Fibroblast of the aortic adventitia (primary cell): ENCODE measurements at regions not wholly inside any gene's neighbourhood (a gene's known extent, or its start where the extent isn't known, plus 50 kb on each side); places are given as distances from the start of the nearest gene placed in this dataset.
"Not testable (repeated sequence)": the region's sequence is repeated elsewhere in the genome, so short reads cannot be mapped to it uniquely, and the experiment has no call there.

Source experiments
- DNase-seq: peaks from one replicate; pipeline ENCODE4 v3.0.0-alpha.2; 2010; ENCODE audit warnings: low read depth
- H3K4me3 ChIP-seq: 2 replicates; pipeline ENCODE4 v1.5.1; 2011; ENCODE audit warnings: low read depth, mild to moderate bottlenecking, control low read depth, low read length, moderate library complexity
- TF ChIP-seq, protein P1 (sequence below): IDR thresholded peaks from 2 replicates; pipeline ENCODE4 v1.5.1; 2011; ENCODE audit warnings: mild to moderate bottlenecking, low read length, control low read depth, inconsistent platforms; ENCODE audit not compliant: insufficient read depth

GRCh38 chr13:22837980-22838647 is 342.7 kb upstream of the SGCG start:
- no peak for DNase-seq
- TF ChIP-seq, protein P1, sequence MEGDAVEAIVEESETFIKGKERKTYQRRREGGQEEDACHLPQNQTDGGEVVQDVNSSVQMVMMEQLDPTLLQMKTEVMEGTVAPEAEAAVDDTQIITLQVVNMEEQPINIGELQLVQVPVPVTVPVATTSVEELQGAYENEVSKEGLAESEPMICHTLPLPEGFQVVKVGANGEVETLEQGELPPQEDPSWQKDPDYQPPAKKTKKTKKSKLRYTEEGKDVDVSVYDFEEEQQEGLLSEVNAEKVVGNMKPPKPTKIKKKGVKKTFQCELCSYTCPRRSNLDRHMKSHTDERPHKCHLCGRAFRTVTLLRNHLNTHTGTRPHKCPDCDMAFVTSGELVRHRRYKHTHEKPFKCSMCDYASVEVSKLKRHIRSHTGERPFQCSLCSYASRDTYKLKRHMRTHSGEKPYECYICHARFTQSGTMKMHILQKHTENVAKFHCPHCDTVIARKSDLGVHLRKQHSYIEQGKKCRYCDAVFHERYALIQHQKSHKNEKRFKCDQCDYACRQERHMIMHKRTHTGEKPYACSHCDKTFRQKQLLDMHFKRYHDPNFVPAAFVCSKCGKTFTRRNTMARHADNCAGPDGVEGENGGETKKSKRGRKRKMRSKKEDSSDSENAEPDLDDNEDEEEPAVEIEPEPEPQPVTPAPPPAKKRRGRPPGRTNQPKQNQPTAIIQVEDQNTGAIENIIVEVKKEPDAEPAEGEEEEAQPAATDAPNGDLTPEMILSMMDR: no peak
- H3K4me3 ChIP-seq: no peak overlapping the region

GRCh38 chr13:22839603-22840530 is 340.9 kb upstream of the SGCG start:
- H3K4me3 ChIP-seq: no peak overlapping the region
- TF ChIP-seq, protein P1: no peak
- DNase-seq: no peak

DNA sequence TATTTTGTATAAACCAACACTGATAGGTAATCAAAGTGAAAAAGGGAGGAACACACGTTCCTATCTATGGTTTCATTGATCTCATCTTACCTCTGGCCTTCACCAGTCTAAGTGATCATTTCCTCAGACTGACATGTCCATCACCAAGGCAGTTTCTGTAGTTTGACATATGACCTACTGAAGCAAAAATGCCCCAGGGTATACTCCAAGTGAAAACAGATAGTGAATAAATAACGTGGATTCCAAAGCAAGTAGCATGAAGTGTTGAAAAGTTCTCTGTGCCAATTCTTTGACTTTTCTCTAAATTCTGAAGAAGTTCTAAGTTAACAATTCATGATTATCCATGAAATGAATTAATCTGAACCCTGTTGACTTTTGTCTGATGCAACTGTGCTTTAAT is 334.2 kb upstream of the SGCG start:
- TF ChIP-seq, protein P1: no peak
- no peak for DNase-seq
- no peak overlapping the region for H3K4me3 ChIP-seq

- no peak overlapping the region for H3K4me3 ChIP-seq
- TF ChIP-seq, protein P1: no peak
- DNase-seq: no peak
Observed at GRCh38 chr13:22848539-22849052, 332.2 kb upstream of the SGCG start.

DNA sequence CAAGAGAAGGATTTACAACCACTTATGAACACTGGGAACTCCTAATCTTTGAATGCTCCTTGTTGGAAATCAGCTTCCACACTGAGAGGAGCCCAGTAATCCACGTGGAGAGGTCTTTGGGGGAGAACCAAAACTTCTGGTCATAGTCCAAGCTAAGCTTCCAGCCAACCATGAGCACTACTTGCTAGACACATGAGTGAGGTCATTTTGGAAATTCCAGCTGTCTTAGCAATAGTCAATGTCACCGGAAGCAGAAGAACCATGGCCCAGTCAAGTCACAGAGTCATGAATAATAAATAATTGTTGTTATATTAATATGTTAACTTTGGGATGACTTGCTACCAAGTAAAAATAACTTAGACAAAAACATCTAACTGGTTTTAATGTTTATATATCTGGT is 324.9 kb upstream of the SGCG start:
- TF ChIP-seq, protein P1: no peak
- DNase-seq: no peak
- no peak overlapping the region for H3K4me3 ChIP-seq

GRCh38 chr13:22858980-22859379 is 321.8 kb upstream of the SGCG start:
- not testable (repeated sequence) for H3K4me3 ChIP-seq, DNase-seq

GRCh38 chr13:22859411-22859810 is 321.4 kb upstream of the SGCG start:
- not testable (repeated sequence) for DNase-seq, H3K4me3 ChIP-seq
